Endothelial cell (in vitro differentiated cells): ENCODE measurements at regions not wholly inside any gene's neighbourhood (a gene's known extent, or its start where the extent isn't known, plus 50 kb on each side); places are given as distances from the start of the nearest gene placed in this dataset.

ENCODE experiments used
- DNase-seq: peaks from one replicate; pipeline ENCODE4 v3.0.0; 2021; ENCODE audit warnings: low spot score
- H3K27ac Mint-ChIP-seq: one replicate; pipeline ENCODE4 v1.8.0; 2021; ENCODE audit warnings: mixed read lengths, inconsistent platforms; ENCODE audit not compliant: unreplicated experiment
- H3K27me3 Mint-ChIP-seq: one replicate; pipeline ENCODE4 v1.8.0; 2021; ENCODE audit warnings: mild to moderate bottlenecking, moderate library complexity, mixed read lengths, inconsistent platforms; ENCODE audit not compliant: unreplicated experiment
- H3K36me3 Mint-ChIP-seq: one replicate; pipeline ENCODE4 v1.8.0; 2021; ENCODE audit warnings: mild to moderate bottlenecking, low read depth, mixed read lengths, inconsistent platforms; ENCODE audit not compliant: unreplicated experiment
- H3K4me1 Mint-ChIP-seq: one replicate; pipeline ENCODE4 v1.8.0; 2021; ENCODE audit warnings: mild to moderate bottlenecking, mixed read lengths, inconsistent platforms; ENCODE audit not compliant: unreplicated experiment
- H3K4me3 Mint-ChIP-seq: one replicate; pipeline ENCODE4 v1.8.0; 2021; ENCODE audit warnings: mild to moderate bottlenecking, mixed read lengths, inconsistent platforms; ENCODE audit not compliant: unreplicated experiment
- H3K9me3 Mint-ChIP-seq: one replicate; pipeline ENCODE4 v1.8.0; 2021; ENCODE audit warnings: mixed read lengths, inconsistent platforms; ENCODE audit not compliant: unreplicated experiment
- CTCF ChIP-seq: fragments of 200-600 bp; sonication (generic); IDR thresholded peaks from one replicate; pipeline ENCODE4 v1.5.0; 2021; ENCODE audit warnings: antibody characterized with exemption; ENCODE audit not compliant: unreplicated experiment

- no peak for DNase-seq
- peaks cover 13% of the 10 kb centered on the region for H3K4me1 Mint-ChIP-seq
- H3K27me3 Mint-ChIP-seq: peaks cover 2% of the 10 kb centered on the region
- H3K36me3 Mint-ChIP-seq: no peaks in the 10 kb centered on the region
- no peak overlapping the region for H3K4me3 Mint-ChIP-seq
- no peaks in the 10 kb centered on the region for H3K9me3 Mint-ChIP-seq
- no peak for TF ChIP-seq CTCF
- H3K27ac Mint-ChIP-seq: no peak overlapping the region
Observed at GRCh38 chr2:228507231-228507824, 325.8 kb upstream of the SPHKAP start.

GRCh38 chr2:228503731-228504130 lies 322.2 kb upstream of the SPHKAP start:
- H3K9me3 Mint-ChIP-seq: no peaks in the 10 kb centered on the region
- peaks cover 2% of the 10 kb centered on the region for H3K27me3 Mint-ChIP-seq
- no peak for TF ChIP-seq CTCF
- H3K27ac Mint-ChIP-seq: no peak overlapping the region
- no peaks in the 10 kb centered on the region for H3K36me3 Mint-ChIP-seq
- H3K4me1 Mint-ChIP-seq: peaks cover 13% of the 10 kb centered on the region
- no peak for DNase-seq
- H3K4me3 Mint-ChIP-seq: no peak overlapping the region

- Mint-ChIP-seq H3K27ac (no peak overlapping the region), H3K4me3 (no peak overlapping the region), H3K27me3 (no peaks in the 10 kb centered on the region), H3K36me3 (no peaks in the 10 kb centered on the region), H3K9me3 (no peaks in the 10 kb centered on the region), H3K4me1 (no peaks in the 10 kb centered on the region)
- DNase-seq: no peak
- no peak for TF ChIP-seq CTCF
Observed at GRCh38 chr2:228493852-228494251, 312.4 kb upstream of the SPHKAP start.

- H3K36me3 Mint-ChIP-seq: no peaks in the 10 kb centered on the region
- H3K9me3 Mint-ChIP-seq: no peaks in the 10 kb centered on the region
- H3K27ac Mint-ChIP-seq: no peak overlapping the region
- TF ChIP-seq CTCF: no peak
- no peak for DNase-seq
- no peaks in the 10 kb centered on the region for H3K27me3 Mint-ChIP-seq
- no peaks in the 10 kb centered on the region for H3K4me1 Mint-ChIP-seq
- no peak overlapping the region for H3K4me3 Mint-ChIP-seq
Observed at GRCh38 chr2:228479014-228479413, 297.5 kb upstream of the SPHKAP start.

- DNase-seq: no peak
- no peaks in the 10 kb centered on the region for H3K27me3 Mint-ChIP-seq
- no peaks in the 10 kb centered on the region for H3K36me3 Mint-ChIP-seq
- peaks cover 4% of the 10 kb centered on the region for H3K4me1 Mint-ChIP-seq
- no peak for TF ChIP-seq CTCF
- no peak overlapping the region for H3K27ac Mint-ChIP-seq
- H3K9me3 Mint-ChIP-seq: no peaks in the 10 kb centered on the region
- H3K4me3 Mint-ChIP-seq: no peak overlapping the region
Observed at GRCh38 chr2:228474466-228474865, 293.0 kb upstream of the SPHKAP start.
